ENCODE measurements at regions not wholly inside any gene's neighbourhood (a gene's known extent, or its start where the extent isn't known, plus 50 kb on each side); places are given as distances from the start of the nearest gene placed in this dataset.

GRCh38 chr18:27636576-27637085 lies 451.5 kb upstream of the CHST9 start:
- intact Hi-C loops (cut with micrococcal nuclease): no loop called here
- no peak for TF ChIP-seq CTCF (IDR thresholded peaks at IDR 0.05; ENCODE audit: unreplicated experiment)
- Mint-ChIP-seq H3K27ac (ENCODE audit: low read depth, unreplicated experiment) (no peak overlapping the region), H3K4me1 (ENCODE audit: insufficient read depth, unreplicated experiment) (no peaks in the 10 kb centered on the region), H3K4me3 (ENCODE audit: unreplicated experiment) (no peak overlapping the region), H3K36me3 (ENCODE audit: insufficient read depth, unreplicated experiment) (no peaks in the 10 kb centered on the region), H3K27me3 (ENCODE audit: insufficient read depth, unreplicated experiment) (no peaks in the 10 kb centered on the region), H3K9me3 (ENCODE audit: unreplicated experiment) (no peaks in the 10 kb centered on the region)
- no TSS peak for BruUV-seq (replicated peaks)
- DNase-seq (ENCODE audit: unreplicated experiment): no peak
- ChIA-PET POLR2A (no interaction called here), CTCF (no interaction called here)

GRCh38 chr18:27632706-27633105 lies 447.6 kb upstream of the CHST9 start:
- ChIA-PET CTCF (interaction anchor here (0.5 to 1.0 kb wide), 2 partner anchors 27 to 112 kb away, joined by 3 read pairs; no protein-coding TSS in a partner anchor), POLR2A (no interaction called here)
- no peaks in the 10 kb centered on the region for H3K36me3 Mint-ChIP-seq (ENCODE audit: insufficient read depth, unreplicated experiment)
- no peak overlapping the region for H3K4me3 Mint-ChIP-seq (ENCODE audit: unreplicated experiment)
- H3K27me3 Mint-ChIP-seq (ENCODE audit: insufficient read depth, unreplicated experiment): no peaks in the 10 kb centered on the region
- no peak for TF ChIP-seq CTCF (IDR thresholded peaks at IDR 0.05; ENCODE audit: unreplicated experiment)
- DNase-seq (ENCODE audit: unreplicated experiment): no peak
- no peaks in the 10 kb centered on the region for H3K4me1 Mint-ChIP-seq (ENCODE audit: insufficient read depth, unreplicated experiment)
- H3K27ac Mint-ChIP-seq (ENCODE audit: low read depth, unreplicated experiment): no peak overlapping the region
- intact Hi-C loops (cut with micrococcal nuclease): no loop called here
- no TSS peak for BruUV-seq (replicated peaks)
- H3K9me3 Mint-ChIP-seq (ENCODE audit: unreplicated experiment): no peaks in the 10 kb centered on the region

GRCh38 chr18:27627927-27628326 lies 442.8 kb upstream of the CHST9 start:
- DNase-seq (ENCODE audit: unreplicated experiment): no peak
- POLR2A ChIA-PET: no interaction called here
- H3K27me3 Mint-ChIP-seq (ENCODE audit: insufficient read depth, unreplicated experiment): peaks cover 9% of the 10 kb centered on the region

GRCh38 chr18:27621236-27621890 lies 436.3 kb upstream of the CHST9 start:
- peaks cover 4% of the 10 kb centered on the region for H3K27me3 Mint-ChIP-seq (ENCODE audit: insufficient read depth, unreplicated experiment)
- ChIA-PET POLR2A (no interaction called here), CTCF (interaction anchor here (0.6 to 0.7 kb wide), 2 partner anchors 13 to 147 kb away, joined by 3 to 4 read pairs; no protein-coding TSS in a partner anchor)
- H3K9me3 Mint-ChIP-seq (ENCODE audit: unreplicated experiment): no peaks in the 10 kb centered on the region
- BruUV-seq (replicated peaks): no TSS peak
- no peak overlapping the region for H3K27ac Mint-ChIP-seq (ENCODE audit: low read depth, unreplicated experiment)
- no peaks in the 10 kb centered on the region for H3K4me1 Mint-ChIP-seq (ENCODE audit: insufficient read depth, unreplicated experiment)
- no peak for TF ChIP-seq CTCF (IDR thresholded peaks at IDR 0.05; ENCODE audit: unreplicated experiment)
- DNase-seq (ENCODE audit: unreplicated experiment): no peak
- intact Hi-C loops (cut with micrococcal nuclease): no loop called here
- H3K36me3 Mint-ChIP-seq (ENCODE audit: insufficient read depth, unreplicated experiment): no peaks in the 10 kb centered on the region
- H3K4me3 Mint-ChIP-seq (ENCODE audit: unreplicated experiment): no peak overlapping the region

More at GRCh38 chr18:27627927-27628326, 442.8 kb upstream of the CHST9 start:
- Mint-ChIP-seq H3K4me3 (ENCODE audit: unreplicated experiment) (no peak overlapping the region), H3K27ac (ENCODE audit: low read depth, unreplicated experiment) (no peak overlapping the region), H3K36me3 (ENCODE audit: insufficient read depth, unreplicated experiment) (no peaks in the 10 kb centered on the region), H3K9me3 (ENCODE audit: unreplicated experiment) (no peaks in the 10 kb centered on the region), H3K4me1 (ENCODE audit: insufficient read depth, unreplicated experiment) (no peaks in the 10 kb centered on the region)
- CTCF ChIA-PET: no interaction called here
- intact Hi-C loops (cut with micrococcal nuclease): no loop called here
- no peak for TF ChIP-seq CTCF (IDR thresholded peaks at IDR 0.05; ENCODE audit: unreplicated experiment)
- no TSS peak for BruUV-seq (replicated peaks)

Measured in MCF 10A (cell line).